ENCODE measurements at regions not wholly inside any gene's neighbourhood (a gene's known extent, or its start where the extent isn't known, plus 50 kb on each side); places are given as distances from the start of the nearest gene placed in this dataset.

DNA sequence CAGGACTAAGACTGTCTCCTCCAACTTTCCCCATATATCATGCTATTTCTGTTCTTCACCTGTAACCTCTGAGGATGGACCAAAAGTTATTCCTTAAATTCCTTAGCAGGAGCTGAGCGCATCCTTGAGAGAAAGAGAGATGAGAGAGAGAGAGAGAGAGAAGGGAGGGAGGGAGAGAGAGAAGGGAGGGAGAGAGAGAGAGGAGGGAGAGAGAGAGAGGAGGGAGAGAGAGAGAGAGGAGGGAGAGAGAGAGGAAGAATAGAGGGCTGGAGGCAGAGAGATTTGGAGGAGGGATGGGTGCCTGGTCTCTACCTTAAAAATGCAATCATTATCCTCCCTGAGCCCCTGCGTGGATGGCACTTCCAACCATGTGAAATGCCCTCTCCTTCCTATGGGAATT is 73.6 kb downstream of the BMP2 start:
- H3K9me3 ChIP-seq (ENCODE audit: control insufficient read depth in 2 of 3, insufficient read depth in 1 of 3, low read length in 3 of 3) = no peaks in the 10 kb centered on the region
- FAIRE-seq (no peak), DNase-seq (no peak)
- H3K27me3 ChIP-seq (ENCODE audit: control insufficient read depth, insufficient read depth, low read length) = no peaks in the 10 kb centered on the region
- H3K4me1 ChIP-seq (ENCODE audit: control insufficient read depth in 2 of 3, insufficient read depth in 2 of 3, low read depth in 1 of 3, low read length in 3 of 3) = no peaks in the 10 kb centered on the region
- H3K36me3 ChIP-seq (ENCODE audit: control insufficient read depth in 2 of 3, insufficient read depth in 3 of 3, low read length in 3 of 3) = no peaks in the 10 kb centered on the region
- no peak overlapping the region for H3K27ac ChIP-seq (ENCODE audit: low read depth in 2 of 2, low read length in 2 of 2)
- H3K9ac ChIP-seq (ENCODE audit: low read length in 3 of 3) = no peak overlapping the region
- intact Hi-C loops (cut with DNase I) = no loop called here
- TF ChIP-seq, protein P1, sequence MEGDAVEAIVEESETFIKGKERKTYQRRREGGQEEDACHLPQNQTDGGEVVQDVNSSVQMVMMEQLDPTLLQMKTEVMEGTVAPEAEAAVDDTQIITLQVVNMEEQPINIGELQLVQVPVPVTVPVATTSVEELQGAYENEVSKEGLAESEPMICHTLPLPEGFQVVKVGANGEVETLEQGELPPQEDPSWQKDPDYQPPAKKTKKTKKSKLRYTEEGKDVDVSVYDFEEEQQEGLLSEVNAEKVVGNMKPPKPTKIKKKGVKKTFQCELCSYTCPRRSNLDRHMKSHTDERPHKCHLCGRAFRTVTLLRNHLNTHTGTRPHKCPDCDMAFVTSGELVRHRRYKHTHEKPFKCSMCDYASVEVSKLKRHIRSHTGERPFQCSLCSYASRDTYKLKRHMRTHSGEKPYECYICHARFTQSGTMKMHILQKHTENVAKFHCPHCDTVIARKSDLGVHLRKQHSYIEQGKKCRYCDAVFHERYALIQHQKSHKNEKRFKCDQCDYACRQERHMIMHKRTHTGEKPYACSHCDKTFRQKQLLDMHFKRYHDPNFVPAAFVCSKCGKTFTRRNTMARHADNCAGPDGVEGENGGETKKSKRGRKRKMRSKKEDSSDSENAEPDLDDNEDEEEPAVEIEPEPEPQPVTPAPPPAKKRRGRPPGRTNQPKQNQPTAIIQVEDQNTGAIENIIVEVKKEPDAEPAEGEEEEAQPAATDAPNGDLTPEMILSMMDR (IDR thresholded peaks at IDR 0.05; ENCODE audit: borderline replicate concordance, extremely low read depth, insufficient read depth) = no peak
- H3K4me3 ChIP-seq (ENCODE audit: low read length in 3 of 3) = no peak overlapping the region

DNA sequence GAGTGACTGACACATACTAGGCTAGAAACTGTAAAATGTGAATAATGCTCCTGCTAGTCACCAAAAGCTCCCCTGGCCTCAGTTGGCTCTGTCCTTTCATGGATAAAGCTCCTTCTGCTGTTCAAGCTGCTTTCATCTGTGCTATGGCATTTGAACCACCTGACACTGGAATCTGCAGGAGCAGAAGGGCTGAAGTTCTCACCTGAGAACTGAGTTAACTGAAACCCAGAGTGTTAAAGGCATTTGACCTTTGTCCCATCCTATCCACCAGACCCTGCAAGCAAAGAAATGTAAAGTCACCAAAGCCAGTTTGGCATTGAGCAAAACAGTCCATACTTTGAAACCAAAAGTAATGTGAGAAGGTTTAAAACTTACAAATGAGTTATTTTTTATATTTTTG is 77.7 kb downstream of the BMP2 start:
- Histone ChIP-seq H3K4me1 (ENCODE audit: control insufficient read depth in 2 of 3, insufficient read depth in 2 of 3, low read depth in 1 of 3, low read length in 3 of 3) (no peaks in the 10 kb centered on the region), H3K27ac (ENCODE audit: low read depth in 2 of 2, low read length in 2 of 2) (no peak overlapping the region), H3K4me3 (ENCODE audit: low read length in 3 of 3) (no peak overlapping the region), H3K9ac (ENCODE audit: low read length in 3 of 3) (no peak overlapping the region), H3K27me3 (ENCODE audit: control insufficient read depth, insufficient read depth, low read length) (no peaks in the 10 kb centered on the region), H3K9me3 (ENCODE audit: control insufficient read depth in 2 of 3, insufficient read depth in 1 of 3, low read length in 3 of 3) (no peaks in the 10 kb centered on the region), H3K36me3 (ENCODE audit: control insufficient read depth in 2 of 3, insufficient read depth in 3 of 3, low read length in 3 of 3) (no peaks in the 10 kb centered on the region)
- FAIRE-seq = peak; percentile 32
- intact Hi-C loops (cut with DNase I) = no loop called here
- DNase-seq = peak in 1 of 5 donors; percentile 26
- TF ChIP-seq, protein P1 (IDR thresholded peaks at IDR 0.05; ENCODE audit: borderline replicate concordance, extremely low read depth, insufficient read depth) = no peak

DNA sequence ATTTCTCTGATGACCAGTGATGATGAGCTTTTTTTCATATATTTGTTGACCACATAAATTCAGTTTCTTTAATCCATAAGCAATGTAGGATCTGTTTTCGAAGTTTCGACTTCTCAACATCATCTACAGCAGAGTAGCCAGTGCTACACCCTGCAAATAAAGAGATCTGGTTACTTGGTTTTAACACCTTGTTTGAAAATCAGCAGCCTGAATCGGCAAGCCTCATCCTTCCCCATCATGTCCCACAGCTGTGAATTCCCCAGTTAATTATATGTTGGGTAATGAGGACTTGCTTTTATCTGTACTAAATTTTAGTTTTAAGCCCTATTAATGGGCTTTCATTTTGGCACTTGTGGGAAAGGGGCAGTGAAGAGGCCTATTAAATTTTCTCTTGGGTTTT is 80.6 kb downstream of the BMP2 start:
- H3K9ac ChIP-seq (ENCODE audit: low read length in 3 of 3) = no peak overlapping the region
- FAIRE-seq = no peak
- intact Hi-C loops (cut with DNase I) = no loop called here

DNA sequence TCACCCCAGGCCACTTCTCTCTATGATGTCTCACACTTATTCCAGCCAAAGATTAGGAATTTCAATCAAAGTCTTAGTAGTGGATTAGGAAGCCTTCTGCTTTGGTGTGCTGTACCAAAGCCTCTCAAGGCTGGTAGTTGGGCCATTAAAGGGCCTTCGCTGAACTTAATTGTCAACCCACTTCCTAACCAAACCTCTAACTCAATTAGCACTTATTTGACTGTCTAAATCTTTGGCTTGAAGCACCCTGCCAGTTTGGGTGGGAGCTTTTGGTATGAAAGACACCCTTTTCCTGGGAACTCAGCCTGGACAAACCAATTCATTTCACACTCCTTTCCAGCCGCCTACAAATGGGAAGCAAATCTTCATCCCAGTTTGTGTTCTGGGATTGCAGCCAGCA is 81.5 kb downstream of the BMP2 start:
- no peaks in the 10 kb centered on the region for H3K4me1 ChIP-seq (ENCODE audit: control insufficient read depth in 2 of 3, insufficient read depth in 2 of 3, low read depth in 1 of 3, low read length in 3 of 3)
- FAIRE-seq (no peak), DNase-seq (no peak)
- H3K9ac ChIP-seq (ENCODE audit: low read length in 3 of 3) = no peak overlapping the region
- H3K27me3 ChIP-seq (ENCODE audit: control insufficient read depth, insufficient read depth, low read length) = no peaks in the 10 kb centered on the region
- no peak overlapping the region for H3K27ac ChIP-seq (ENCODE audit: low read depth in 2 of 2, low read length in 2 of 2)
- TF ChIP-seq, protein P1 (IDR thresholded peaks at IDR 0.05; ENCODE audit: borderline replicate concordance, extremely low read depth, insufficient read depth) = no peak
- intact Hi-C loops (cut with DNase I) = no loop called here
- no peak overlapping the region for H3K4me3 ChIP-seq (ENCODE audit: low read length in 3 of 3)
- no peaks in the 10 kb centered on the region for H3K36me3 ChIP-seq (ENCODE audit: control insufficient read depth in 2 of 3, insufficient read depth in 3 of 3, low read length in 3 of 3)
- no peaks in the 10 kb centered on the region for H3K9me3 ChIP-seq (ENCODE audit: control insufficient read depth in 2 of 3, insufficient read depth in 1 of 3, low read length in 3 of 3)

More for the DNA sequence above, 80.6 kb downstream of the BMP2 start:
- Histone ChIP-seq H3K27me3 (ENCODE audit: control insufficient read depth, insufficient read depth, low read length) (no peaks in the 10 kb centered on the region), H3K4me3 (ENCODE audit: low read length in 3 of 3) (no peak overlapping the region), H3K4me1 (ENCODE audit: control insufficient read depth in 2 of 3, insufficient read depth in 2 of 3, low read depth in 1 of 3, low read length in 3 of 3) (no peaks in the 10 kb centered on the region), H3K27ac (ENCODE audit: low read depth in 2 of 2, low read length in 2 of 2) (no peak overlapping the region), H3K9me3 (ENCODE audit: control insufficient read depth in 2 of 3, insufficient read depth in 1 of 3, low read length in 3 of 3) (no peaks in the 10 kb centered on the region), H3K36me3 (ENCODE audit: control insufficient read depth in 2 of 3, insufficient read depth in 3 of 3, low read length in 3 of 3) (no peaks in the 10 kb centered on the region)
- DNase-seq = no peak
- TF ChIP-seq, protein P1 (IDR thresholded peaks at IDR 0.05; ENCODE audit: borderline replicate concordance, extremely low read depth, insufficient read depth) = no peak
